ENCODE measurements at regions not wholly inside any gene's neighbourhood (a gene's known extent, or its start where the extent isn't known, plus 50 kb on each side); places are given as distances from the start of the nearest gene placed in this dataset.
"Not testable (repeated sequence)": the region's sequence is repeated elsewhere in the genome, so short reads cannot be mapped to it uniquely, and the experiment has no call there.

GRCh38 chr7:153954477-153954876, 97.7 kb upstream of the DPP6 start:
- Histone ChIP-seq H3K4me3 (ENCODE audit: low read depth, low read length) (no peak overlapping the region), H3K36me3 (ENCODE audit: control insufficient read depth, insufficient read depth, low read length) (no peaks in the 10 kb centered on the region), H3K27ac (ENCODE audit: low read depth, low read length) (no peak overlapping the region), H3K9ac (ENCODE audit: low read length) (no peak overlapping the region), H3K9me3 (ENCODE audit: control insufficient read depth, insufficient read depth, low read depth, low read length) (no peaks in the 10 kb centered on the region), H3K27me3 (ENCODE audit: control insufficient read depth, insufficient read depth, low read length) (no peaks in the 10 kb centered on the region; the same call in 1 of the 2 replicates), H3K4me1 (ENCODE audit: control insufficient read depth, insufficient read depth, low read length) (no peaks in the 10 kb centered on the region)

DNA sequence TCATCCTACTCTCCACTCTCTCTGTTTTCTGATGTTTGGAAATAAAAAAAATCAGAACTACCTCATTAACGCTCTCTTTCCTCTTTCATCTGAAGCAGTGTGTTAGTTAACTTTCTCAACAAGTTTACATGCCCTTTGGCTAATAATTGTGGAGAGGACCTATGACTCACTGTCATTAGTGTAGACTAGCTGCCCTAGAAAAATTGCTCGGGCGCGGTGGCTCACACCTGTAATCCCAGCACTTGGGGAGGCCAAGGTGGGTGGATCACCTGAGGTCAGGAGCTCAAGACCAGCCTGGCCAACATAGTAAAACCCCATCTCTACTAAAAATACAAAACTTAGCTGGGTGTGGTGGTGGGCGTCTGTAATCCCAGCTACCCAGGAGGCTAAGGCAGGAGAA, 94.5 kb upstream of the DPP6 start:
- not testable (repeated sequence) for H3K9me3 ChIP-seq (ENCODE audit: control insufficient read depth, insufficient read depth, low read depth, low read length); H3K4me3 ChIP-seq (ENCODE audit: low read depth, low read length); H3K27ac ChIP-seq (ENCODE audit: low read depth, low read length); H3K4me1 ChIP-seq (ENCODE audit: control insufficient read depth, insufficient read depth, low read length); H3K9ac ChIP-seq (ENCODE audit: low read length); H3K27me3 ChIP-seq (ENCODE audit: control insufficient read depth, insufficient read depth, low read length); H3K36me3 ChIP-seq (ENCODE audit: control insufficient read depth, insufficient read depth, low read length)

GRCh38 chr7:153958381-153958780, 93.8 kb upstream of the DPP6 start:
- H3K9me3 ChIP-seq (ENCODE audit: control insufficient read depth, insufficient read depth, low read depth, low read length); H3K36me3 ChIP-seq (ENCODE audit: control insufficient read depth, insufficient read depth, low read length); H3K9ac ChIP-seq (ENCODE audit: low read length); H3K27ac ChIP-seq (ENCODE audit: low read depth, low read length); H3K4me3 ChIP-seq (ENCODE audit: low read depth, low read length); H3K27me3 ChIP-seq (ENCODE audit: control insufficient read depth, insufficient read depth, low read length); H3K4me1 ChIP-seq (ENCODE audit: control insufficient read depth, insufficient read depth, low read length): not testable (repeated sequence)

GRCh38 chr7:153958789-153959188, 93.4 kb upstream of the DPP6 start:
- H3K27ac ChIP-seq (ENCODE audit: low read depth, low read length); H3K4me1 ChIP-seq (ENCODE audit: control insufficient read depth, insufficient read depth, low read length); H3K4me3 ChIP-seq (ENCODE audit: low read depth, low read length); H3K9ac ChIP-seq (ENCODE audit: low read length); H3K27me3 ChIP-seq (ENCODE audit: control insufficient read depth, insufficient read depth, low read length); H3K9me3 ChIP-seq (ENCODE audit: control insufficient read depth, insufficient read depth, low read depth, low read length); H3K36me3 ChIP-seq (ENCODE audit: control insufficient read depth, insufficient read depth, low read length): not testable (repeated sequence)

DNA sequence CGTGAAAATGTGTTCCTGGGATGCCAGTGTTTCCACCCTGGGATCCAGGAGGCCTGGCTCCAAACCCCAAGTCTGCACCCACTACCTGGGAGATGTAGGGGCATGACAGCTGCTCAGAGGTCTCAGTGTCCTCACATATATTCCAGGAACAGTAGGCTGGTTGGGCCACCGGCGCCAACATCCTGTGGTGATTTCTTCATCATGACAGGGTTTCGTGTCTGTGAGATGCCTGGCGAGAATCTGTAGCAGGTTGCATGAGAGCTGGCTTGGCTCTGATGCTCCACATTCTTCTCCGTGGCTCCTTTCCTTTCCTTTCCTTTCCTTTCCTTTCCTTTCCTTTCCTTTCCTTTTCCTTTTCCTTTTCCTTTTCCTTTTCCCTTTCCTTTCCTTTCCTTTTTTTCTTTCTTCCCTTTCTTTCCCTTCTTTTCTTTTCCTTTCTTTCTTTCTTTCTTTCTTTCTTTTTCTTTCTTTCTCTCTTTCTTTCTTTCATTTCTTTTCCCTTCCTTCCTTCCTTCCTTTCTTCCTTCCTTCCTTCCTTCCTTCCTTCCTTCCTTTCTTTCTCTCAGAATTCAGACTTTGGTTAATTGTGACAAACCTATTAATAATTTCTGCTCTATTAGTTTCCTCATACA, 87.6 kb upstream of the DPP6 start:
- H3K4me3 ChIP-seq (ENCODE audit: low read depth, low read length); H3K27me3 ChIP-seq (ENCODE audit: control insufficient read depth, insufficient read depth, low read length); H3K27ac ChIP-seq (ENCODE audit: low read depth, low read length); H3K4me1 ChIP-seq (ENCODE audit: control insufficient read depth, insufficient read depth, low read length); H3K9me3 ChIP-seq (ENCODE audit: control insufficient read depth, insufficient read depth, low read depth, low read length); H3K9ac ChIP-seq (ENCODE audit: low read length); H3K36me3 ChIP-seq (ENCODE audit: control insufficient read depth, insufficient read depth, low read length): not testable (repeated sequence)

- not testable (repeated sequence) for H3K9me3 ChIP-seq (ENCODE audit: control insufficient read depth, insufficient read depth, low read depth, low read length); H3K36me3 ChIP-seq (ENCODE audit: control insufficient read depth, insufficient read depth, low read length); H3K27ac ChIP-seq (ENCODE audit: low read depth, low read length); H3K4me3 ChIP-seq (ENCODE audit: low read depth, low read length); H3K9ac ChIP-seq (ENCODE audit: low read length); H3K4me1 ChIP-seq (ENCODE audit: control insufficient read depth, insufficient read depth, low read length); H3K27me3 ChIP-seq (ENCODE audit: control insufficient read depth, insufficient read depth, low read length)
These were observed 83.2 kb upstream of the DPP6 start for GRCh38 chr7:153969016-153969415.

GRCh38 chr7:153974603-153975002, 77.6 kb upstream of the DPP6 start:
- not testable (repeated sequence) for H3K36me3 ChIP-seq (ENCODE audit: control insufficient read depth, insufficient read depth, low read length); H3K9ac ChIP-seq (ENCODE audit: low read length); H3K27ac ChIP-seq (ENCODE audit: low read depth, low read length); H3K27me3 ChIP-seq (ENCODE audit: control insufficient read depth, insufficient read depth, low read length); H3K4me1 ChIP-seq (ENCODE audit: control insufficient read depth, insufficient read depth, low read length); H3K4me3 ChIP-seq (ENCODE audit: low read depth, low read length); H3K9me3 ChIP-seq (ENCODE audit: control insufficient read depth, insufficient read depth, low read depth, low read length)

DNA sequence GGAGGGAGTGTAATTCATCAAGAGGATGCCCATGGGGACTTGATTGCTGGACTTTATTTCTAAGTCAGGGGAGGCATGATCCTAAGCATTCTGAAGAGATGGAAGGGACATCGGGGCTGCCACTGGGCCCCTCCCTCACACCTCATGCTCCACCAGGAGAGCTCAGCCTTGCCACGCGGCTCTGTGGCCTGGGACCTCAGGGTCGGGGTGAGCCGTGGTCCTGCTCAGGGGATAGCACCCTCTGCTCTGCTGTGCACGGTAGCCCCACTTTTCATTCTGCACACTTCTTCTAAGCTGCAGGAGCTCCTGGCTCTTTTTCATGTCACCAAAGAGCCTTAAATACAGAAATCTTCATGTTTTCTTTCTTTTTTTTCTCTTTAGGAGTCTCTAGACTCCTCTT, 75.5 kb upstream of the DPP6 start:
- not testable (repeated sequence) for H3K4me1 ChIP-seq (ENCODE audit: control insufficient read depth, insufficient read depth, low read length); H3K9ac ChIP-seq (ENCODE audit: low read length); H3K4me3 ChIP-seq (ENCODE audit: low read depth, low read length); H3K27me3 ChIP-seq (ENCODE audit: control insufficient read depth, insufficient read depth, low read length); H3K9me3 ChIP-seq (ENCODE audit: control insufficient read depth, insufficient read depth, low read depth, low read length); H3K36me3 ChIP-seq (ENCODE audit: control insufficient read depth, insufficient read depth, low read length); H3K27ac ChIP-seq (ENCODE audit: low read depth, low read length)

DNA sequence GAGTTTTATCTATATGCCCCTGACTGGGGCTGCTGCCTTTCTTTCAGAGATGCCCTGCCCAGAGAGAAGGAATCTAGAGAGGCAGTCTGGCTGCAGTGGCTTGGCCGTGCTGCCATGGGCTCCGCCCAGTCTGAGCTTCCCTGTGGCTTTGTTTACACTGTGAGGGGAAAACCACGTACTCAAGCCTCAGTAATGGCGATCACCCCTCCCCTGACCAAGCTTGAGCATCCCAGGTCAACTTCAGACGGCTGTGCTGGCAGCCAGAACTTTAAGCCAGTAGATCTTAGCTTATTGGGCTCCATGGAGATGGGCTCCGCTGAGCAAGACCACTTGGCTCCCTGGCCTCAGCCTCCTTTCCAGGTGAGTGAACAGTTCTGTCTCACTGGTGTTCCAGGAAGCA, 69.0 kb upstream of the DPP6 start:
- H3K9me3 ChIP-seq (ENCODE audit: control insufficient read depth, insufficient read depth, low read depth, low read length); H3K36me3 ChIP-seq (ENCODE audit: control insufficient read depth, insufficient read depth, low read length); H3K27ac ChIP-seq (ENCODE audit: low read depth, low read length); H3K4me1 ChIP-seq (ENCODE audit: control insufficient read depth, insufficient read depth, low read length); H3K4me3 ChIP-seq (ENCODE audit: low read depth, low read length); H3K9ac ChIP-seq (ENCODE audit: low read length); H3K27me3 ChIP-seq (ENCODE audit: control insufficient read depth, insufficient read depth, low read length): not testable (repeated sequence)

GRCh38 chr7:153989066-153989627, 63.1 kb upstream of the DPP6 start:
- H3K4me3 ChIP-seq (ENCODE audit: low read depth, low read length); H3K4me1 ChIP-seq (ENCODE audit: control insufficient read depth, insufficient read depth, low read length); H3K27me3 ChIP-seq (ENCODE audit: control insufficient read depth, insufficient read depth, low read length); H3K36me3 ChIP-seq (ENCODE audit: control insufficient read depth, insufficient read depth, low read length); H3K9me3 ChIP-seq (ENCODE audit: control insufficient read depth, insufficient read depth, low read depth, low read length); H3K9ac ChIP-seq (ENCODE audit: low read length); H3K27ac ChIP-seq (ENCODE audit: low read depth, low read length): not testable (repeated sequence)

DNA sequence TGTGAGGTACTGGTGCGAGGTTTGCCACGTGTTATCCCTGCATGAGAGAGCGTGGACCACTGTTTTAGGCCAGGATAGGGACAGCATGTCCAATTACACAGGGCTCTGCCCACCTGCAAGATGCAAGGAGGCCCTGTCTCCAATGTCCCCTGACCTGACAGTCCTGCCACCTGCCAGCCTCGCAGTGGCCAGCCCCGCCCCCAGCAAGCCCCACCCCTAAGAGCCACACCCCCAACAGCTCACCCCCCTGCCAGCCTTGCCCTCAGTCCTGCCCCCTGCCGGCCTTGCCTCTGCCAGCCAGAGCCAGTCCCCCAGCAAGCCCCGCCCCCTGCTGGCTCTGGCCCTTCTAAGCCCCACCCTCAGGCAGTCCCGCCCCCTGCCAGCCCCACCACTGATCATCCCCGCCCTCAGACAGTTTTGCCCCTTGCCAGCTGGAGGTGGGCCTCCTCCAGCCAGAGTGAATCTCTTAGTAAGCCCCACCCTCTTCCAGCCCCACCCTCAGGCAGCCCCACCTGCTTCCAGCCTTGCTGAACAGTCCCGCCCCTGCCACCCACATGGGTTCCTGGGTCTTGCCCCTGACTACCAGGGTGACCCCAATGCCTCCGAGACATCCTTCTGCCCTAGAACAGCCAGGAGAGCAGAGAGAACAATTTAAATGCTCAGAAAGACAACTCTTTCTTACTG, 62.3 kb upstream of the DPP6 start:
- H3K9me3 ChIP-seq (ENCODE audit: control insufficient read depth, insufficient read depth, low read depth, low read length); H3K27me3 ChIP-seq (ENCODE audit: control insufficient read depth, insufficient read depth, low read length); H3K9ac ChIP-seq (ENCODE audit: low read length); H3K4me3 ChIP-seq (ENCODE audit: low read depth, low read length); H3K4me1 ChIP-seq (ENCODE audit: control insufficient read depth, insufficient read depth, low read length); H3K27ac ChIP-seq (ENCODE audit: low read depth, low read length); H3K36me3 ChIP-seq (ENCODE audit: control insufficient read depth, insufficient read depth, low read length): not testable (repeated sequence)

Data from HUES6 (cell line).